Astrocyte of the spinal cord (primary cell): ENCODE measurements at regions not wholly inside any gene's neighbourhood (a gene's known extent, or its start where the extent isn't known, plus 50 kb on each side); places are given as distances from the start of the nearest gene placed in this dataset.
"Not testable (repeated sequence)": the region's sequence is repeated elsewhere in the genome, so short reads cannot be mapped to it uniquely, and the experiment has no call there.

Experiments
- DNase-seq: peaks from one replicate; pipeline ENCODE4 v3.0.0; 2011; ENCODE audit warnings: low read depth, low spot score
- H3K4me3 ChIP-seq: 2 replicates; pipeline ENCODE4 v1.5.1; 2011; ENCODE audit warnings: low read depth, mild to moderate bottlenecking, low read length, moderate library complexity
- CTCF ChIP-seq: IDR thresholded peaks from 2 replicates; pipeline ENCODE4 v1.5.1; 2012; ENCODE audit warnings: low read depth, mild to moderate bottlenecking, low read length, inconsistent platforms
- in situ Hi-C: cut with HindIII; loops from 2 replicates; pipeline ENCODE4 v1.10.0; 2017; ENCODE audit warnings: low sequenced_read_pairs

GRCh38 chr11:92168936-92169335 lies 55.7 kb upstream of the FAT3 start:
- no peak for TF ChIP-seq CTCF
- in situ Hi-C loops: no loop called here
- no peak for DNase-seq
- no peak overlapping the region for H3K4me3 ChIP-seq

GRCh38 chr11:92167571-92167970 lies 57.0 kb upstream of the FAT3 start:
- H3K4me3 ChIP-seq: no peak overlapping the region
- in situ Hi-C loops: no loop called here
- no peak for TF ChIP-seq CTCF
- no peak for DNase-seq

- in situ Hi-C loops: no loop called here
- H3K4me3 ChIP-seq: no peak overlapping the region
- TF ChIP-seq CTCF: no peak
- no peak for DNase-seq
Observed at GRCh38 chr11:92166335-92166734, 58.3 kb upstream of the FAT3 start.

GRCh38 chr11:92163879-92164278 lies 60.7 kb upstream of the FAT3 start:
- H3K4me3 ChIP-seq: no peak overlapping the region
- no peak for TF ChIP-seq CTCF
- no peak for DNase-seq
- in situ Hi-C loops: no loop called here

- H3K4me3 ChIP-seq: no peak overlapping the region
- no peak for DNase-seq
- in situ Hi-C loops: no loop called here
- no peak for TF ChIP-seq CTCF
Observed at GRCh38 chr11:92162776-92163175, 61.8 kb upstream of the FAT3 start.

GRCh38 chr11:92159931-92160330 lies 64.7 kb upstream of the FAT3 start:
- in situ Hi-C loops: no loop called here
- H3K4me3 ChIP-seq: no peak overlapping the region
- no peak for DNase-seq
- no peak for TF ChIP-seq CTCF

GRCh38 chr11:92157390-92157789 lies 67.2 kb upstream of the FAT3 start:
- DNase-seq, in situ Hi-C loops, H3K4me3 ChIP-seq: not testable (repeated sequence)
